Activated CD8-positive, alpha-beta T cell treated with anti-CD3 and anti-CD28 coated beads for 36 hours (primary cell): ENCODE measurements at regions not wholly inside any gene's neighbourhood (a gene's known extent, or its start where the extent isn't known, plus 50 kb on each side); places are given as distances from the start of the nearest gene placed in this dataset.
"Not testable (repeated sequence)": the region's sequence is repeated elsewhere in the genome, so short reads cannot be mapped to it uniquely, and the experiment has no call there.

Experiments used
- ATAC-seq: fragments of 200-7000 bp; cut with Tn5 transposase; one replicate; pipeline ENCODE4 v1.10.0; 2021; ENCODE audit warnings: mild to moderate bottlenecking, moderate library complexity
- CTCF ChIA-PET: fragments of 350-600 bp; sonication (Branson Sonifier 250); formaldehyde crosslinking; loops from one replicate; lab custom pipeline; 2021; ENCODE audit warnings: antibody characterized with exemption; lab: Charles Lee
- POLR2A ChIA-PET: fragments of 350-600 bp; sonication (Branson Sonifier 250); formaldehyde crosslinking; loops from one replicate; lab custom pipeline; 2021; ENCODE audit warnings: antibody characterized with exemption; lab: Charles Lee
- DNase-seq: peaks from one replicate; pipeline ENCODE4 v3.0.0-alpha.2; 2020
- H3K27ac Mint-ChIP-seq: one replicate; pipeline ENCODE4 v1.8.0; 2021; ENCODE audit warnings: mild to moderate bottlenecking, mixed read lengths
- H3K27me3 Mint-ChIP-seq: one replicate; pipeline ENCODE4 v1.8.0; 2021; ENCODE audit warnings: mixed read lengths
- H3K36me3 Mint-ChIP-seq: one replicate; pipeline ENCODE4 v1.8.0; 2021; ENCODE audit warnings: low read depth, mixed read lengths
- H3K4me1 Mint-ChIP-seq: one replicate; pipeline ENCODE4 v1.8.0; 2021; ENCODE audit warnings: low read depth, mixed read lengths
- H3K4me3 Mint-ChIP-seq: one replicate; pipeline ENCODE4 v1.8.0; 2021; ENCODE audit warnings: mild to moderate bottlenecking, moderate library complexity, mixed read lengths
- H3K9me3 Mint-ChIP-seq: one replicate; pipeline ENCODE4 v1.8.0; 2021; ENCODE audit warnings: mixed read lengths
- intact Hi-C: fragments of 100-400 bp; cut with micrococcal nuclease; formaldehyde crosslinking; loops from one replicate; pipeline ENCODE4 v1.10.0; 2022

DNA sequence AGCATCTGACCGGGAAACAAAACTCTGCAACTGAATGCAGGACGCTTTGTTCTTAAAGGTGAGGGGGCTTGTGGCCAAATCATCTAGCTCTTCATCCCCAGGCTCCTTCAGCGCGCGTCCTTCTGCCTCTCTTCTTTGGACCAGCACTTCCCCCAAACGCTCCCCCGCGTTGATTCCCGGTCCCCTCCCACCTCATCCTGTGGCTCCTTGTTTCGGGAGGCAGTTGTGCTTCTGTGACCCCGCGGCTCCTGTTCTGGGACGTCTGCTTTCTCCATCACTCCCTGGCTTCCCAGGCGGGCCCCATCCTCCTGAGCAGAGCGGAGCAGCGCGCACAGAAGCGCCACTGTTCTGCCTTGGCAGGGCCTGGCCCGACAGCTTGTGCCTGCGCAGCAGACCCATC is 109.7 kb upstream of the ZNG1E start:
- CTCF ChIA-PET, POLR2A ChIA-PET, H3K4me1 Mint-ChIP-seq, ATAC-seq, H3K36me3 Mint-ChIP-seq, DNase-seq, intact Hi-C loops, H3K4me3 Mint-ChIP-seq, H3K9me3 Mint-ChIP-seq, H3K27ac Mint-ChIP-seq, H3K27me3 Mint-ChIP-seq: not testable (repeated sequence)

DNA sequence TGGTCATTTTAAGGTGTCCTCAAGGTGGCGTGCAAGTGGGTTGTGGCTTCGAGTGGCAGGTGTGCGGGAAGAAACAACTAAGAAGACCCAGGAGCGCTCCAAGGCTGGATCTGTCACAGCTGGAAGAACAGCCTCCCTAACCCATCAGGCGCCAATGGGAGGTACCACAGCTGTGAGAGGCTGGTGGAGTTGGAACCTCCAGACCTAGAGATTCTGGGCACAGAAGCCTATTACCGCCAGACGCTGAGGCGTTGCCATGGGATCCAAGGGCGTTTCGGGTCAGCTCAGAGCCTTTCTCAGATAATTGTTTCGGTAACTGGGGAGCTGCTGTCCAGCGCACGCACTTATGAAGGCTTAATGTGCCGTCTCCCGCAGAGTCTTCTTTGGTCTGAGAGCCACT is 156.7 kb upstream of the ZNG1E start:
- H3K36me3 Mint-ChIP-seq, POLR2A ChIA-PET, H3K9me3 Mint-ChIP-seq, H3K4me3 Mint-ChIP-seq, H3K4me1 Mint-ChIP-seq, H3K27me3 Mint-ChIP-seq, DNase-seq, CTCF ChIA-PET, ATAC-seq, intact Hi-C loops, H3K27ac Mint-ChIP-seq: not testable (repeated sequence)

DNA sequence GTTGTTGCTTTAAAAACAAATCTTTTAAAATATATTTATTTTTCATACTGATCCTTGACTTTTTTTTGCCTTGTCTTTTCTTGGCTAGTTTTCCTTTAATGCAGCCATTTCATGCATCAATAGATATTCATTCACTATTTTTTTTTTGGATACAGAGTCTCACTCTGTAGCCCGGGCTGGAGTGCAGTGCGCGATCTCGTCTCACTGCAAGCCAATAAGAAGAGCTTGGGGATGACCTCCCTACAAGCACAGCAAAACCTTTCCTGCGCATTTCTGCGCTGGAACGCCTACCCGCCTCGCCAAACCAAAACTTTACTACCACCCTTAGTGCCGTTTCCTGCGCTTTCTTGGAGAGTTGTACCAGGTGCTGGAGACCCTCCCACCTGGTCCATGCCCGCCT is 161.3 kb upstream of the ZNG1E start:
- H3K4me1 Mint-ChIP-seq, H3K9me3 Mint-ChIP-seq, H3K27me3 Mint-ChIP-seq, H3K4me3 Mint-ChIP-seq, H3K36me3 Mint-ChIP-seq, H3K27ac Mint-ChIP-seq, CTCF ChIA-PET, POLR2A ChIA-PET, intact Hi-C loops, ATAC-seq: not testable (repeated sequence)
- peak; percentile 1 for DNase-seq

DNA sequence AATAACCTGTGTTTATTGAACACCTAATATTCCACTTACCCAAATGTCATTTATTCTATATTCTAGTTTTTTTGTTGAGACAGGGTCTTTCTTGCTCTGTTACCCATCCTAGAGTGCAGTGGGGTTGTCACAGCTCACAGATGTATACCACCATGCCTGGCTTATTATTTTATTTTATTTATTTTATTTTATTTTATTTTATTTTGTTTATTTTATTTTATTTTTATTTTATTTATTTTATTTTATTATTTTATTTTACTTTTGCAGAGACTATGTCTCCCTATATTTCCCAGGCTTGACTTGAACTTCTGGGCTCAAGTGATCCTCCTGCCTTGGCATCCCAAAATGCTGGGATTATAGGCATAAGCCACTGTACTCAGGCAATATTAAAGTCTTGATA is 167.8 kb upstream of the ZNG1E start:
- H3K36me3 Mint-ChIP-seq, H3K27me3 Mint-ChIP-seq, POLR2A ChIA-PET, H3K9me3 Mint-ChIP-seq, H3K4me1 Mint-ChIP-seq, ATAC-seq, H3K27ac Mint-ChIP-seq, intact Hi-C loops, CTCF ChIA-PET, DNase-seq, H3K4me3 Mint-ChIP-seq: not testable (repeated sequence)

DNA sequence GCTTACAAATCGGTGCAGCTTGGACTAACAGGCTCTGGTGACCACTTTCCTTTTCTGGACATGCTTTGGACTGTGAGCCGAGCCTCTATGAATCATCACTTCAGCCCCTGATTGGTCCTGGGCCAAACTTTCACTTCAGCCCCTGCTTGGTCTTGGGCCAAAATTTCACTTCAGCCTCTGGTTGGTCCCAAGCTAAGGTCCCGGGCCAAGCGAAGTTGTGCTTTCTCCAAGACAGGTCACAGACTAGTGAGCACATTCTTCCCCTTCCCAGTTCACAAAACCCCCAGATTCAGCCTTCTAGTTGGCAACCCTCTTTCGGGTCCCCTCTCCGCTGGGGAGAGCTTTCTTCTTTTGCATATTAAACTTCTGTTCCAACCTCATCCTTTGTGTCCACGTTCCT is 171.0 kb upstream of the ZNG1E start:
- CTCF ChIA-PET, H3K36me3 Mint-ChIP-seq, H3K27ac Mint-ChIP-seq, POLR2A ChIA-PET, DNase-seq, intact Hi-C loops, H3K9me3 Mint-ChIP-seq, H3K27me3 Mint-ChIP-seq, H3K4me1 Mint-ChIP-seq, H3K4me3 Mint-ChIP-seq, ATAC-seq: not testable (repeated sequence)

DNA sequence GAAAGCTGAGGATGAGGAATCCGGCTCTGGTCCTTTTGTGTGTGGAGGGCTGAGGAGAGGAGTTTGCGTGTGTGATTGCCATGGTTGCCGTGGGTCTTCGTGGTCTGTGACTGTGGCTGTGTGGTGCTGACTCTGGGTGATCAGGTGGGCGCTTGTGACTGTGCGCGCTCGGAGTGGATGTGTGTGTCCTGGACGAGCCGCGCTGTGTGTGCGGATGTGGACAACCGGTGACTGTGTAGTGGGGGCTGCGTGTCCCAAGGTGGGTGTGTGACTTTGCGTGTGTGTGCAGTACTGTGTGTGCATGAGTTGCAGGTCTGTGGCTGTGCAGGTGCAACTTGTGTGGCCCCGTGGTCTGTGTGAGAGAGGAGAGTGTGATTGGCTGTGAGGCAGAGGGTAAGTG is 172.0 kb upstream of the ZNG1E start:
- intact Hi-C loops, CTCF ChIA-PET, POLR2A ChIA-PET, DNase-seq, H3K4me3 Mint-ChIP-seq, H3K9me3 Mint-ChIP-seq, H3K36me3 Mint-ChIP-seq, H3K27me3 Mint-ChIP-seq, ATAC-seq, H3K27ac Mint-ChIP-seq, H3K4me1 Mint-ChIP-seq: not testable (repeated sequence)

DNA sequence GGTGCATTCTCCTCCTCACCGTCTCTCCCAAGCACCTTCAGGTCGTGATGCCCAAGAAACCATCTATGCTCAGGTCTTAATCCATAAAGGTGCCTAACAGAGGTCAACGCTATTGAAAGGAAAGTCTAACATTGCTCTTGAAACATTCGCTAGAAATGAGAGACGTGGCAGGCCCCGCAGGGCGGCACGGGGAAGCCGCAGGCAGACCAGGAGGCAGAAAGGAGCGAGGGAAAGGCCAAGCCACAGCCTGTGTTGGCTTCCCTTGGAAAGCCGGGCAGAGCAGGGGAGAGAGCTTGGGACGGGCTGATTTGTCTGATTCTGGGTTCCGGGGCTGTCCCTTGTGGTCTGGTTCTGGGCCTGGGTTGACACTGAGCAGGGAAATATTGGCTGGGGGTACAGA is 192.8 kb upstream of the ZNG1E start:
- CTCF ChIA-PET, H3K4me3 Mint-ChIP-seq, POLR2A ChIA-PET, ATAC-seq, intact Hi-C loops, H3K4me1 Mint-ChIP-seq, DNase-seq, H3K36me3 Mint-ChIP-seq, H3K27ac Mint-ChIP-seq, H3K9me3 Mint-ChIP-seq, H3K27me3 Mint-ChIP-seq: not testable (repeated sequence)

DNA sequence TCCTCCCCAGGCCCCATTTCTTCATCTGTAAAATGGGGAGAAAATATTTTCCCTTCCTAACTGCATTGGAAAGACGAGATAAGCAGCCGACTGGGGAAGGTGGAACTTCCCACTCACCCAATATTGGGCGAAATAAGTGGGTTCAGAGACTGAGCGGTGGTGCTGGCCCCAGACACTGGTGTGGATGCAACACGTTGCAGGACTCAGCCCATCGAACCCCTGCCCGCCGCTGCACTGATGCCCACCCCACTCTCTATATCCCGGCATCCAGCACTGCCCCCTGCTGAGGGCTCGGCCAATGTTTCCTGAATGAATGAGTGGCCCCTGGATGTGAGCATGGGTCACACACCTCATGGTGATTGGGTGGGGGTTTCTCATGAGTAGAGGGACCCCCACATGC is 194.4 kb upstream of the ZNG1E start:
- intact Hi-C loops, ATAC-seq: not testable (repeated sequence)

DNA sequence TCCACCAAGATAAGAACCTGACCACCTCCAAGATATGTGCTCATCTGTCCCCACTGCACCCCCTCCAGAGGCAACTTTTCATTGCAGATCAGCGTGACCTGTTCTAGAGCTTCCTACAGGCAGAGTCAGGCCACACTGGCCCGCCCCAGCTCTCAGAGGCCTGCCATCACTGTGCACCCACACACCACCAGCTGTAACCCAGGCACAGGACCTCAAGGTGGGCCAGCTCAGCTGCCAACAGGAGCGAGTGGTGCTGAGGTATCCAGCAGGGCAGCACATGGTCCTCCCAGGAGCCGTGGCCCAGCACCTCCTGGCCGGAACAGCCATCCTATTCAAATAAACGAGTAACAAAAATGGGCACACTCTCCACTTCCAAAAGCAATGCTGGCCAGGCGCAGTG is 189.9 kb upstream of the FOXD4L5 start:
- POLR2A ChIA-PET, result not testable (repeated sequence)

More for the DNA sequence above, 194.4 kb upstream of the ZNG1E start:
- H3K4me1 Mint-ChIP-seq, POLR2A ChIA-PET, CTCF ChIA-PET, H3K27me3 Mint-ChIP-seq, H3K36me3 Mint-ChIP-seq, H3K4me3 Mint-ChIP-seq, DNase-seq, H3K9me3 Mint-ChIP-seq, H3K27ac Mint-ChIP-seq: not testable (repeated sequence)

DNA sequence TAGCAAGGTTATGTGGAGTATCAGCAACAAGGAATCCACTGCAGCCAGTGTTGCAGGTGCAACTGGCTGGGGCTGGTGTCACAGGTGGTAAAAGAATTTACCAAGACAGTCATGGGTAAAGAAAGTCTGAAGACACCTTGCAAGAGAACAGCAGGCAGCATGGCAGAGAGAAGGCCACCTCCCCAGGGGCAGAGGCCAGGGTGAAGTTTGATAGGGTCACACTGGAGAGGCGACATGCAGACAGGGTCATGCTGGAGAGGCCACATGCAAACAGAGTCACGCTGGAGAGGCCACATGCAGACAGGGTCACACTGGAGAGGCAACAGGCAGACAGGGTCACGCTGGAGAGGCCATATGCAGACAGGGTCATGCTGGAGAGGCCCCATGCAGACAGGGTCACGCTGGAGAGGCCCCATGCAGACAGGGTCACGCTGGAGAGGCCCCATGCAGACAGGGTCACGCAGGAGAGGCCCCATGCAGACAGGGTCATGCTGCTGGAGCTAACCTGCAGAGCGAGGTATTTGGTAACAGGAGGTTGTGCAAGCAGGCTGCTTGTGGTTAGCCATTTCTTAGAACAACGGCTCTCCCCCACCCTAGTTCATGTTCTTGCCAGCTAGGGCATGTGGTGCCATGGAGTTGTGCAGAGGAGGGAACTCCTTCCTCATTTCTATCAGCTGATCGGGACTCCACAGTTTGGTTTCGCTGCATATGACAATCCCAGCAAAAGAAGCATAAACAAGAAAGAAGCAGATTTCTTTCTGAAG is 188.2 kb upstream of the FOXD4L5 start:
- H3K4me3 Mint-ChIP-seq, ATAC-seq, H3K27me3 Mint-ChIP-seq, POLR2A ChIA-PET, H3K4me1 Mint-ChIP-seq, H3K9me3 Mint-ChIP-seq, DNase-seq, intact Hi-C loops, CTCF ChIA-PET, H3K27ac Mint-ChIP-seq, H3K36me3 Mint-ChIP-seq: not testable (repeated sequence)

More for the DNA sequence above, 189.9 kb upstream of the FOXD4L5 start:
- H3K4me1 Mint-ChIP-seq, H3K4me3 Mint-ChIP-seq, H3K9me3 Mint-ChIP-seq, intact Hi-C loops, DNase-seq, H3K27me3 Mint-ChIP-seq, ATAC-seq, CTCF ChIA-PET, H3K36me3 Mint-ChIP-seq, H3K27ac Mint-ChIP-seq: not testable (repeated sequence)

DNA sequence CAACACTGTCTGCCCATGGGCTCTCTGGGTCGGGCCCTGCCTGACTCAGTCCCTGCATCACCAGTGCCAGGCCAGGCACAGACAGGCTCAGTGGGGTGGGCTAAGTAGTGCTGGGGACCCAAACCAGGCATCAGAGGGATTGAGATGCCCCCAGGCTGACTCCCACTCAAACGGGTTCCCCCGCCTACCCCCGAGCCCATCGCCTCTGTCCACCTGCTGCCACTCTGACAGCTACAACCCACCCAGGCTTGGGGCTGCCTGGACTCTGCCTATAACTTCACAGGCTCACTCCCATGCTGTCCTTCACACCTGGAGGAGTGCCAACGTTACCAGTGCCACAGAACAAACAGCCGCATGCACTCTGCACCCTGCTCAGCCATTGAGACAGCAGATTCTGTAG is 186.1 kb upstream of the FOXD4L5 start:
- H3K27ac Mint-ChIP-seq, DNase-seq, ATAC-seq, POLR2A ChIA-PET, intact Hi-C loops, CTCF ChIA-PET, H3K27me3 Mint-ChIP-seq, H3K9me3 Mint-ChIP-seq, H3K4me3 Mint-ChIP-seq, H3K36me3 Mint-ChIP-seq, H3K4me1 Mint-ChIP-seq: not testable (repeated sequence)

DNA sequence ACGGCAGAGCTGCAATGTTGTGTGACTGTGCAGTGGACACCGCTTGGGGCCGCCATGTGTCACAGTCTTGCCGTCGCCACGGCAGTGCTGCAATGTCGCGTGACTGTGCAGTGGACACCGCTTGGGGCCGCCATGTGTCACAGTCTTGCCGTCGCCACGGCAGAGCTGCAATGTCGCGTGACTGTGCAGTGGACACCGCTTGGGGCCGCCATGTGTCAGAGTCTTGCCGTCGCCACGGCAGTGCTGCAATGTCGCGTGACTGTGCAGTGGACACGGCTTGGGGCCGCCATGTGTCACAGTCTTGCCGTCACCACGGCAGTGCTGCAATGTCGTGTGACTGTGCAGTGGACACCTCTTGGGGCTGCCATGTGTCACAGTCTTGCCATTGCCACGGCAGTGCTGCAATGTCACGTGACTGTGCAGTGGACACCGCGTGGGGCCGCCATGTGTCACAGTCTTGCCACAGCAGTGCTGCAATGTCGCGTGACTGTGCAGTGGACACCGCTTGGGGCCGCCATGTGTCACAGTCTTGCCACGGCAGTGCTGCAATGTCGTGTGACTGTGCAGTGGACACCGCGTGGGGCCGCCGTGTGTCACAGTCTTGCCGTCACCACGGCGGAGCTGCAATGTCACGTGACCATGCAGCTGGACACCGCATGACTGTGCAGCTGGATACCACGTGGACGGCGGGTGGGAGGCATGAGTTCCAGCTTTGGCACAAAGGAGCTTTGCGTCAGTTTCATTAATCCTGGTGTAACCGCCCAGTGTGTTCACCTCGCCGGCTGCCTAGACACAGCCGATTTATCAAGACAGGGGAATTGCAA is 182.1 kb upstream of the FOXD4L5 start:
- DNase-seq, CTCF ChIA-PET, H3K27me3 Mint-ChIP-seq, H3K27ac Mint-ChIP-seq, H3K4me3 Mint-ChIP-seq, ATAC-seq, H3K4me1 Mint-ChIP-seq, H3K36me3 Mint-ChIP-seq, POLR2A ChIA-PET, intact Hi-C loops: not testable (repeated sequence)
- peaks cover 34% of the 10 kb centered on the region for H3K9me3 Mint-ChIP-seq
